Activated CD4-positive, CD25-positive, alpha-beta regulatory T cell (primary cell): ENCODE measurements at regions not wholly inside any gene's neighbourhood (a gene's known extent, or its start where the extent isn't known, plus 50 kb on each side); places are given as distances from the start of the nearest gene placed in this dataset.
"Not testable (repeated sequence)": the region's sequence is repeated elsewhere in the genome, so short reads cannot be mapped to it uniquely, and the experiment has no call there.

Experiments used
- DNase-seq, 4 experiments: peaks; one replicate each; lab custom pipeline; 2025; lab: John Stamatoyannopoulos, UW

- no peak for DNase-seq
Observed at GRCh38 chr12:65739606-65740005, 84.7 kb upstream of the HMGA2 start.

GRCh38 chr12:65740506-65740872 is 83.8 kb upstream of the HMGA2 start:
- no peak for DNase-seq

GRCh38 chr12:65740873-65741600 is 83.2 kb upstream of the HMGA2 start:
- peak in 1 of 4 experiments; percentile 6 for DNase-seq

GRCh38 chr12:65741656-65742017 is 82.6 kb upstream of the HMGA2 start:
- DNase-seq, result no peak

GRCh38 chr12:65742018-65743010 is 82.0 kb upstream of the HMGA2 start:
- no peak for DNase-seq

- DNase-seq, result not testable (repeated sequence)
Observed at GRCh38 chr12:65744236-65744840, 79.9 kb upstream of the HMGA2 start.

- DNase-seq, result no peak
Observed at GRCh38 chr12:65747338-65747737, 76.9 kb upstream of the HMGA2 start.

GRCh38 chr12:65748332-65748731 is 76.0 kb upstream of the HMGA2 start:
- no peak for DNase-seq

- DNase-seq, result no peak
Observed at GRCh38 chr12:65754290-65754689, 70.0 kb upstream of the HMGA2 start.

GRCh38 chr12:65754744-65755595 is 69.3 kb upstream of the HMGA2 start:
- DNase-seq, result no peak

GRCh38 chr12:65755596-65755978 is 68.7 kb upstream of the HMGA2 start:
- DNase-seq, result no peak

- no peak for DNase-seq
Observed at GRCh38 chr12:65756267-65756666, 68.0 kb upstream of the HMGA2 start.

- DNase-seq, result no peak
Observed at GRCh38 chr12:65756956-65757511, 67.2 kb upstream of the HMGA2 start.

- no peak for DNase-seq
Observed at GRCh38 chr12:65758401-65758800, 65.9 kb upstream of the HMGA2 start.

GRCh38 chr12:65759735-65760134 is 64.5 kb upstream of the HMGA2 start:
- no peak for DNase-seq

GRCh38 chr12:65761301-65761700 is 63.0 kb upstream of the HMGA2 start:
- DNase-seq, result no peak

GRCh38 chr12:65764325-65764724 is 60.0 kb upstream of the HMGA2 start:
- no peak for DNase-seq

GRCh38 chr12:65765436-65765813 is 58.9 kb upstream of the HMGA2 start:
- no peak for DNase-seq

GRCh38 chr12:65769880-65770279 is 54.4 kb upstream of the HMGA2 start:
- DNase-seq, result no peak
